ENCODE measurements at regions not wholly inside any gene's neighbourhood (a gene's known extent, or its start where the extent isn't known, plus 50 kb on each side); places are given as distances from the start of the nearest gene placed in this dataset.

GRCh38 chr14:44829021-44829420, 132.7 kb downstream of the KLHL28 start:
- H3K4me3 ChIP-seq (ENCODE audit: low read depth, low read length) = no peak overlapping the region
- no peak overlapping the region for H2AFZ ChIP-seq
- TF ChIP-seq CTCF (IDR thresholded peaks at IDR 0.05) = no peak
- H3K36me3 ChIP-seq (ENCODE audit: control insufficient read depth, insufficient read depth, low read length) = no peaks in the 10 kb centered on the region
- no peaks in the 10 kb centered on the region for H3K9me3 ChIP-seq (ENCODE audit: control insufficient read depth, low read length)
- H3K79me2 ChIP-seq = no peaks in the 10 kb centered on the region
- H3K27me3 ChIP-seq (ENCODE audit: control insufficient read depth, insufficient read depth, low read length) = no peaks in the 10 kb centered on the region
- no peak overlapping the region for H3K4me2 ChIP-seq (ENCODE audit: low read length)
- no peaks in the 10 kb centered on the region for H3K4me1 ChIP-seq
- H3K9ac ChIP-seq = no peak overlapping the region
- H3K27ac ChIP-seq = no peak overlapping the region

- Histone ChIP-seq H2AFZ (no peak overlapping the region), H3K4me3 (ENCODE audit: low read depth, low read length) (no peak overlapping the region), H3K27me3 (ENCODE audit: control insufficient read depth, insufficient read depth, low read length) (no peaks in the 10 kb centered on the region), H3K27ac (no peak overlapping the region), H3K79me2 (no peaks in the 10 kb centered on the region), H3K36me3 (ENCODE audit: control insufficient read depth, insufficient read depth, low read length) (no peaks in the 10 kb centered on the region), H3K9ac (no peak overlapping the region), H3K9me3 (ENCODE audit: control insufficient read depth, low read length) (no peaks in the 10 kb centered on the region), H3K4me1 (no peaks in the 10 kb centered on the region), H3K4me2 (ENCODE audit: low read length) (no peak overlapping the region)
- TF ChIP-seq CTCF (IDR thresholded peaks at IDR 0.05) = no peak
These were observed 133.7 kb downstream of the KLHL28 start for GRCh38 chr14:44828023-44828422.

GRCh38 chr14:44820230-44820964, 141.3 kb downstream of the KLHL28 start:
- H2AFZ ChIP-seq = no peak overlapping the region
- H3K4me1 ChIP-seq = no peaks in the 10 kb centered on the region
- no peak overlapping the region for H3K4me3 ChIP-seq (ENCODE audit: low read depth, low read length)
- no peak overlapping the region for H3K27ac ChIP-seq
- H3K27me3 ChIP-seq (ENCODE audit: control insufficient read depth, insufficient read depth, low read length) = no peaks in the 10 kb centered on the region
- no peak overlapping the region for H3K9ac ChIP-seq
- TF ChIP-seq CTCF (IDR thresholded peaks at IDR 0.05) = no peak
- no peak overlapping the region for H3K4me2 ChIP-seq (ENCODE audit: low read length)
- no peaks in the 10 kb centered on the region for H3K9me3 ChIP-seq (ENCODE audit: control insufficient read depth, low read length)
- no peaks in the 10 kb centered on the region for H3K36me3 ChIP-seq (ENCODE audit: control insufficient read depth, insufficient read depth, low read length)
- H3K79me2 ChIP-seq = no peaks in the 10 kb centered on the region

- Histone ChIP-seq H3K27ac (no peak overlapping the region), H2AFZ (no peak overlapping the region), H3K4me1 (no peaks in the 10 kb centered on the region), H3K9ac (no peak overlapping the region), H3K79me2 (no peaks in the 10 kb centered on the region), H3K36me3 (ENCODE audit: control insufficient read depth, insufficient read depth, low read length) (no peaks in the 10 kb centered on the region), H3K9me3 (ENCODE audit: control insufficient read depth, low read length) (no peaks in the 10 kb centered on the region), H3K27me3 (ENCODE audit: control insufficient read depth, insufficient read depth, low read length) (no peaks in the 10 kb centered on the region), H3K4me2 (ENCODE audit: low read length) (no peak overlapping the region), H3K4me3 (ENCODE audit: low read depth, low read length) (no peak overlapping the region)
- no peak for TF ChIP-seq CTCF (IDR thresholded peaks at IDR 0.05)
These were observed 147.6 kb downstream of the KLHL28 start for GRCh38 chr14:44814196-44814595.

- H3K4me3 ChIP-seq (ENCODE audit: low read depth, low read length) = no peak overlapping the region
- TF ChIP-seq CTCF (IDR thresholded peaks at IDR 0.05) = no peak
These were observed 149.1 kb downstream of the KLHL28 start for GRCh38 chr14:44812672-44813071.

More at GRCh38 chr14:44812672-44813071, 149.1 kb downstream of the KLHL28 start:
- Histone ChIP-seq H3K4me2 (ENCODE audit: low read length) (no peak overlapping the region), H2AFZ (no peak overlapping the region), H3K9me3 (ENCODE audit: control insufficient read depth, low read length) (no peaks in the 10 kb centered on the region), H3K36me3 (ENCODE audit: control insufficient read depth, insufficient read depth, low read length) (no peaks in the 10 kb centered on the region), H3K27me3 (ENCODE audit: control insufficient read depth, insufficient read depth, low read length) (no peaks in the 10 kb centered on the region), H3K79me2 (no peaks in the 10 kb centered on the region), H3K9ac (no peak overlapping the region), H3K4me1 (no peaks in the 10 kb centered on the region), H3K27ac (no peak overlapping the region)
